Activated CD4-positive, alpha-beta T cell treated with anti-CD3 and anti-CD28 coated beads, Interleukin-2, amount 10 ng/mL, durations not matched to agents 7 days and 5 days (primary cell): ENCODE measurements at regions not wholly inside any gene's neighbourhood (a gene's known extent, or its start where the extent isn't known, plus 50 kb on each side); places are given as distances from the start of the nearest gene placed in this dataset.

ENCODE experiments used
- CTCF ChIA-PET: fragments of 350-600 bp; sonication (Branson Sonifier 250); formaldehyde crosslinking; loops from one replicate; lab custom pipeline; 2021; ENCODE audit warnings: antibody characterized with exemption; lab: Charles Lee
- POLR2A ChIA-PET: fragments of 350-600 bp; sonication (Branson Sonifier 250); formaldehyde crosslinking; loops from one replicate; lab custom pipeline; 2021; ENCODE audit warnings: antibody characterized with exemption; lab: Charles Lee
- DNase-seq: peaks from one replicate; pipeline ENCODE4 v3.0.0-alpha.2; 2020
- H3K27ac Mint-ChIP-seq: one replicate; pipeline ENCODE4 v1.8.0; 2021; ENCODE audit warnings: mild to moderate bottlenecking, moderate library complexity, mixed read lengths
- H3K27me3 Mint-ChIP-seq: one replicate; pipeline ENCODE4 v1.8.0; 2021; ENCODE audit warnings: mixed read lengths
- H3K36me3 Mint-ChIP-seq: one replicate; pipeline ENCODE4 v1.8.0; 2021; ENCODE audit warnings: low read depth, mixed read lengths
- H3K4me1 Mint-ChIP-seq: one replicate; pipeline ENCODE4 v1.8.0; 2021; ENCODE audit warnings: mixed read lengths
- H3K4me3 Mint-ChIP-seq: one replicate; pipeline ENCODE4 v1.8.0; 2021; ENCODE audit warnings: mild to moderate bottlenecking, moderate library complexity, mixed read lengths
- H3K9me3 Mint-ChIP-seq: one replicate; pipeline ENCODE4 v1.8.0; 2021; ENCODE audit warnings: mixed read lengths

DNA sequence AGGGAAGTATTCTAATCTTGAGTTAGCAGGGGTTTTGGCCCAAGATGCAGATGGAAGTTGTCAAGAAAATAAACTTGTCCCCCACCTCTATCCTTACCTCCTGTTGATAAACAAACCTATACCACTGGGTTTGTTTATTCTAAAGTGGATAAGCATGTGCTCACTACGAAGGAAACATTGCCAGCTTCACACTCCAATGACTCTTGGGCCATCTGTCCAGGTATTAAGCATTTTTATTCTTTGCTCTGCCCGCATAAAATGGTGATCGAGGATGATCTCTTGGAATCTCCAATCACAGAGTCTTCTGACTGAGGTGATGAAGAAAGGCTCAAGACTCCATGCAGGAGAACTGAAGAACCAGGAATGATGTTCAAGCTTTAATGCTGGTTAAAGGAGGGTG is 1908.4 kb upstream of the PIK3C3 start:
- H3K27me3 Mint-ChIP-seq: no peaks in the 10 kb centered on the region
- H3K4me1 Mint-ChIP-seq: no peaks in the 10 kb centered on the region
- no peak overlapping the region for H3K27ac Mint-ChIP-seq
- no peak for DNase-seq
- no peaks in the 10 kb centered on the region for H3K9me3 Mint-ChIP-seq
- CTCF ChIA-PET: no interaction called here
- POLR2A ChIA-PET: no interaction called here
- no peak overlapping the region for H3K4me3 Mint-ChIP-seq
- H3K36me3 Mint-ChIP-seq: no peaks in the 10 kb centered on the region

DNA sequence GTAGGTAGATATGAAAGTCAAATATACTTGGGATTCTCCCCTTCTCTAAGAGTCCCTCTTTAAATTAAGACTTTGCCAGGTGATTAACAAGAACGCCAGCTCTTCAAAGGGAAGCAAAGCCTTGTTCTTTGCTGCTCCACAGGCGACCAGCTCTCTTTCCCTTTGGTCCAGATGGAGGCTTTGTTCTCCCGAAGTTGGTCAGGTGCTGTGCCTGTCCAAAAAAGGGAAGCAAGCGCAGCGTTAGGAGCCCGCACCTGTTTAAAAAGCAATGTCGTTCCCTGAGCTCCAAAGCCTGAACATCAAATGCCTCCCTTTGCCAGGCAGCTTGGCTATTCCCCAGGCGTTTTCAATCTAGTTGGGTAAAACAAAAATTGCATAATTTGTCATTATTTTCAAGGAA is 1913.1 kb upstream of the PIK3C3 start:
- no peak for DNase-seq
- POLR2A ChIA-PET: no interaction called here
- Mint-ChIP-seq H3K4me3 (no peak overlapping the region), H3K27me3 (no peaks in the 10 kb centered on the region), H3K36me3 (no peaks in the 10 kb centered on the region), H3K4me1 (no peaks in the 10 kb centered on the region), H3K9me3 (no peaks in the 10 kb centered on the region), H3K27ac (no peak overlapping the region)
- CTCF ChIA-PET: no interaction called here

DNA sequence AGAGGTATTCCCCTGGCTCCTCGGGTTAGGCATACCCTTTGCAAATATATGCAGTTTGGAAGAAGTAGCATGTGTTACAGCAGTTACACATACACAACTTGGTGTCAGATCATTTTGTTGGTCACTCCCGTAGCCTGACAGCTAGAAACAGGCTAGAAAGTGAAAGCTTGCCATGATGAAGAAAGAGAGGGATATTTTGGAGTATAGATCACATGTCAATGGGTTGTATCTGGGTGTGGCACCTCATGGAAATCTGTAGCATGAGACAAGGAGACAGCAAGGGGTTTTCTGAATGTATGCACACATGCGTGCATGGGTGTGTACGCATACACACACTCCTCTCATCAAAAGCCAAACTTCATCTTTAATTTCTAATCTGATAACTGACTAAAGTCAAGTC is 1914.5 kb upstream of the PIK3C3 start:
- no peaks in the 10 kb centered on the region for H3K9me3 Mint-ChIP-seq
- H3K36me3 Mint-ChIP-seq: no peaks in the 10 kb centered on the region
- POLR2A ChIA-PET: no interaction called here
- H3K4me1 Mint-ChIP-seq: no peaks in the 10 kb centered on the region
- CTCF ChIA-PET: no interaction called here
- no peak overlapping the region for H3K4me3 Mint-ChIP-seq
- no peak overlapping the region for H3K27ac Mint-ChIP-seq
- DNase-seq: no peak
- H3K27me3 Mint-ChIP-seq: no peaks in the 10 kb centered on the region

DNA sequence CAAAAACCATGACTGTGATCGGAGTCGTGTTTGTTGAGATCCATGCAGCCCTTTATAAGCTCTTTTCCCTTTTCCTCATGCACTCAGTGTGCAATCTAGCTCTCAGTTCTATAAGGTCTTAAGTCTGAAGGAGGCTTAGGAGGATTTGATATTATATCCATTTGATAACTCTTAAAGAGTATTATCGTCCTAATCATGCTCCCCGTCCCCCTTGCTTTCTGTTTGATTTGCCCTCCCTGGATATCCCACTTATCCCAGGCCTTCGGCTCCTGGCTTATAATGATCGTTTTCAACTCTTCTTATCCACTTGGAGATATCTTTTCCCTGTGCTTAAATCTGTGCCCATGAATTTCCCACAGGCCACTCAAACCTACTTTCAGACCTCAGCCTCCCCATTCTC is 1917.7 kb upstream of the PIK3C3 start:
- H3K9me3 Mint-ChIP-seq: no peaks in the 10 kb centered on the region
- DNase-seq: no peak
- POLR2A ChIA-PET: no interaction called here
- H3K27me3 Mint-ChIP-seq: no peaks in the 10 kb centered on the region
- H3K4me1 Mint-ChIP-seq: no peaks in the 10 kb centered on the region
- no peak overlapping the region for H3K27ac Mint-ChIP-seq
- CTCF ChIA-PET: no interaction called here
- no peaks in the 10 kb centered on the region for H3K36me3 Mint-ChIP-seq
- H3K4me3 Mint-ChIP-seq: no peak overlapping the region

DNA sequence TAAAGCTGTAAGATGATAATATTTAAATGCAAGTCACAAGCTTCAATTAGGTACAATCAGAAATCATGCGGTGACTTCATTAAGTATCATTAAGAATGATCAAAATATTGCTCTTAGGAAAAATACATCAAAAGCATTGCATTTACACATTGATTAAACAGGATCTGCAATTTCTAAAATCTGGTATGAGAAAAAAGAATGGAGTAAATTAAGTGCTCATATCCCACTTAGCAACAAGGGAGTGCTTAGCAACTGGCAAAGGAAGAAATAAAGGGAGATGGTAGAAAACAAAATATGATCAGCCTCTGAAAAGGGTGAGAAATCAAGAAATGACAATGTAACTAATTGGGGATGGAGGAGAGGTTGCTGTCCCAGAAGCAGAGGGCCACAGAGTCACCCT is 1918.2 kb upstream of the PIK3C3 start:
- no peak overlapping the region for H3K27ac Mint-ChIP-seq
- CTCF ChIA-PET: no interaction called here
- no peaks in the 10 kb centered on the region for H3K9me3 Mint-ChIP-seq
- POLR2A ChIA-PET: no interaction called here
- H3K4me3 Mint-ChIP-seq: no peak overlapping the region
- no peaks in the 10 kb centered on the region for H3K27me3 Mint-ChIP-seq
- H3K36me3 Mint-ChIP-seq: no peaks in the 10 kb centered on the region
- DNase-seq: no peak
- H3K4me1 Mint-ChIP-seq: no peaks in the 10 kb centered on the region

DNA sequence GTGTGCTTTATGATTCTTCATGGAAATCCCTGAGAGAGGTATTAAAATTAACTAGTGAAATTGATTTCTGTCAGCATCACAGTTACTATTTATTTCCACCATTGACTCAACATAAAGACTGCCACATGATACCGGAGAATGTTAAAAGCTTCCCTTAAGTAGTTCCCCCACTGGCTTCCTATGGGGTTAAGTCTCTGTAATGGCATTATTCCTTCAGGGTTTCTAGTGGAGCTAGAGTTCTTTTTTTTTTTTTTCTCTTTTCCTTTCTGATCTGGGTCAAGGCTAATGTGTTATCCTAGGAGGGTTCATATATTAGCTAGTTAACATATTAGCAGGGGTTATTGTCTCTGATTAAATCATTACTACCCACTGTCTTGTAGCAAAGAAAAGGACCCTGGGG is 1919.1 kb upstream of the PIK3C3 start:
- H3K4me3 Mint-ChIP-seq: no peak overlapping the region
- H3K9me3 Mint-ChIP-seq: no peaks in the 10 kb centered on the region
- DNase-seq: no peak
- H3K36me3 Mint-ChIP-seq: no peaks in the 10 kb centered on the region
- H3K27ac Mint-ChIP-seq: no peak overlapping the region
- POLR2A ChIA-PET: no interaction called here
- CTCF ChIA-PET: no interaction called here
- H3K4me1 Mint-ChIP-seq: no peaks in the 10 kb centered on the region
- no peaks in the 10 kb centered on the region for H3K27me3 Mint-ChIP-seq

DNA sequence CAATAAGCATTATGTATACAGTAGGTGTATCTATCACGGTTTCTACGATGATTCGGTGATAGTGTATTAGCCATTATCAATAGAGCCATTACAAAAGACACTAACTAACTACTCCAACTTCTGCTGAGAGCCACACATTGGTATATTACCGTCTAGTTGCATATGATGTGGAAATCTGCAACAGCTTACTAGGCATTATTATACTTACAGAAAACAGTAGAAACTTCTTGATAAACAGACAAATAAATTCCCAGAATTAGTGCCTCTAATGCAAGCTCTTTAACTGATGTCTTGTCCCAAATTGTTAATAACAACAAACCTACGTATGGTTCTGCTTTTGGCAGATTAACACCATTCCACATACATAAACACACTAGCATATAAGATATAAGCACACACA is 1923.0 kb upstream of the PIK3C3 start:
- Mint-ChIP-seq H3K4me1 (no peaks in the 10 kb centered on the region), H3K27me3 (no peaks in the 10 kb centered on the region), H3K27ac (no peak overlapping the region), H3K4me3 (no peak overlapping the region), H3K9me3 (no peaks in the 10 kb centered on the region), H3K36me3 (no peaks in the 10 kb centered on the region)
- CTCF ChIA-PET: no interaction called here
- DNase-seq: no peak
- POLR2A ChIA-PET: no interaction called here

DNA sequence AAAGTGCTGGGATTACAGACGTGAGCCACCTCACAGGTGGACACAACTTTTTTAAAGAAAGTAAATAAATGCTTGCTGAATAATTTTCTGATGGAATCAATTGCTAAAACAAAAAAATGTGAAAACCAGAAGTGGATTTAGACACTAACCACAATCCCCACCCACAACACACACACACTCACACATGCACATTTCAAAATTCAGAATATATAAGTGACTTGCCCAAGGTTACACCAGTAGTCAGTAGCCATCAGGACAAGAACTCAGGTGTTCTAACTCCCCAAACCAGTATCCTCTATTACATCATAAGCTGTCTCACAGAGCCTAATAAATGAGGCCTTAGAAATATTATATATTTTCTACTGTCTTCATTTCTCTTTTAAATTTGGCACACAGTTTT is 1923.6 kb upstream of the PIK3C3 start:
- Mint-ChIP-seq H3K9me3 (no peaks in the 10 kb centered on the region), H3K4me3 (no peak overlapping the region), H3K27me3 (no peaks in the 10 kb centered on the region), H3K27ac (no peak overlapping the region), H3K4me1 (no peaks in the 10 kb centered on the region), H3K36me3 (no peaks in the 10 kb centered on the region)
- POLR2A ChIA-PET: no interaction called here
- CTCF ChIA-PET: no interaction called here
- no peak for DNase-seq

DNA sequence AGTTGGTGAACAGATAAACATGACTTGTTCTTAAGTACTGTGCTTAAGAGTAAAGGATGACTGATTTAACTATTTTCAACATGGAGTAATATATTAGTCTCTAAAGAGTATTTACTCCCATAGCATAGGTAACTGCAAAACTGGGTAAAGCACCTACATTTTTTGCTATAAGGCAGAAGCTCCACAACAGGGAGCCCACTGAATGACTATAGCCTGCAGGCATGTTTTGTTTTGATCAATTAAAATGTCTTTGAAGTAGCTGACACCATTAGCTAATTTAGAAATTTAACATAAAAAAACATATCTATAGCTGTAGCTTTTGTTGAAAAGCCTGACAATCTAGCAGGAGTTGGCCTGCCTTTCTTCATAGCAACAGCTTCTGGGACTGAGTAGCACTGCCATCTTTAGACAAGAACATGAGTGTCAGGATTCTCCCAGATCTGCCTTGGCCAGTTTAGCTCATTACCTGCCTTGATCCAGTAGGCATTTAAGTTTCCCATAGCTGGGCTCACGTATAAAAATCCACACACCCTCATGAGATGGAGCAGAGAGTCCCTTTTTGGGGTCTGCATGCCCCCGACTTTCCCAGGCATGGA is 1935.1 kb upstream of the PIK3C3 start:
- Mint-ChIP-seq H3K27me3 (no peaks in the 10 kb centered on the region), H3K4me1 (no peaks in the 10 kb centered on the region), H3K4me3 (no peak overlapping the region), H3K27ac (no peak overlapping the region), H3K9me3 (no peaks in the 10 kb centered on the region), H3K36me3 (no peaks in the 10 kb centered on the region)
- ChIA-PET POLR2A (no interaction called here), CTCF (interaction anchor here (0.6 kb wide), 1 partner anchor 1012 kb away, joined by 3 read pairs; no protein-coding TSS in a partner anchor)
- no peak for DNase-seq

DNA sequence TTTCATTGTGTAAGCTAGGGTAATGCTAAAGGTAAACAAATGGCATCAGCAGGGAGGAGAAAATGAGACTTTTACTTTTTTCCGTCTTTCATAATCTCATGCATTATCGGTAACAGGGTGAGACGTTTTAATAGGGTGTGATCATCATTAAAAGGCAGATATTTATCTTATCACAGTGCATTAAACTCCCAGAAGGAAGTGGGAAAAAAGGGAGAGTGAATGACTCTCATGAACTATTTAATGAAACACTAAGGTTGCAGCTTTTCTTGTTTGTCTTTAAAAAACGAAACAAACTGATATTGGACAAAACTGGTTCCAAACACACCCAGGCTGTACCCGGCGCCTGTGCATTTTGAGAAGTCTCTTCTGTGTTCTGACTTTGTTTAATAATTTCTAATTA is 1936.8 kb upstream of the PIK3C3 start:
- H3K4me3 Mint-ChIP-seq: no peak overlapping the region
- POLR2A ChIA-PET: no interaction called here
- no peaks in the 10 kb centered on the region for H3K27me3 Mint-ChIP-seq
- H3K9me3 Mint-ChIP-seq: no peaks in the 10 kb centered on the region
- CTCF ChIA-PET: no interaction called here
- H3K27ac Mint-ChIP-seq: no peak overlapping the region
- DNase-seq: no peak
- H3K4me1 Mint-ChIP-seq: no peaks in the 10 kb centered on the region
- H3K36me3 Mint-ChIP-seq: no peaks in the 10 kb centered on the region

DNA sequence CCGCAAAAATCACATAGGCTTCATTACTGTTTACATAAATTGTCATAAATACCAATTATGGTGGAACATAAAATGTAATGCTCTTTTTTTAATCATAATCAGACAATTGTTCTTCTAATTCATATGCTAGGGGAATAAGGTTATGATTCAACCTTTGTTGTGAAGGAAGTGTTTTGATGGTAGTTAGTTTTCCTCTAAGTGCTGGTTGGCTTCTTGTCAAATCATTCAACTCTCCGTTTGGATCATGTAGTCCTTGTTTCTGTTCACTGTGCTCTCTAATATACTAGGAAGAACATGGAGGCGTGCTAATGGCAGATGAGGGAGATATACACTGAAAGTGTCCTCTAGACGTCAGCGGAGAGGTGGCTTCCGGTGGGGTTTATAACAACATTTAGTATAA is 1938.0 kb upstream of the PIK3C3 start:
- Mint-ChIP-seq H3K4me3 (no peak overlapping the region), H3K27me3 (no peaks in the 10 kb centered on the region), H3K27ac (no peak overlapping the region), H3K36me3 (no peaks in the 10 kb centered on the region), H3K9me3 (no peaks in the 10 kb centered on the region), H3K4me1 (no peaks in the 10 kb centered on the region)
- CTCF ChIA-PET: no interaction called here
- DNase-seq: no peak
- POLR2A ChIA-PET: no interaction called here

DNA sequence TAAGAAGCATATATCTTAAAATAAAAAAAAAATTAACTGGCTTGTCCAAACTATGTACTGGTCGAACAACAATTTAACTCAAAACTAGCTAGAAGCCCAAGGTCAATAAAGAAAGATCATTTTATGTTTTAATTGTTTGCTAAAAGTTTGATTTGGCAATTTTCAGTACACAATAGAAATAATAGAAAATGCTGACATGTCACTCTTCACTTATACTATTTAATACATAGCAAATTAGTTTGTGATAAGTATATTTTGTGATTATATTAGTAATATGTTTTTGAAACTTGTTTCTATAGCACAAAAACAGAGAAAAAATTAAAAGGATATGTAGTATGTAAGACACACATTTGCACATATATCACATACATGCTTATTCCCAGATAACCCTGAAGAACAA is 1938.6 kb upstream of the PIK3C3 start:
- H3K4me1 Mint-ChIP-seq: no peaks in the 10 kb centered on the region
- no peak overlapping the region for H3K27ac Mint-ChIP-seq
- CTCF ChIA-PET: no interaction called here
- no peaks in the 10 kb centered on the region for H3K9me3 Mint-ChIP-seq
- DNase-seq: no peak
- H3K27me3 Mint-ChIP-seq: no peaks in the 10 kb centered on the region
- no peaks in the 10 kb centered on the region for H3K36me3 Mint-ChIP-seq
- no peak overlapping the region for H3K4me3 Mint-ChIP-seq
- POLR2A ChIA-PET: no interaction called here

DNA sequence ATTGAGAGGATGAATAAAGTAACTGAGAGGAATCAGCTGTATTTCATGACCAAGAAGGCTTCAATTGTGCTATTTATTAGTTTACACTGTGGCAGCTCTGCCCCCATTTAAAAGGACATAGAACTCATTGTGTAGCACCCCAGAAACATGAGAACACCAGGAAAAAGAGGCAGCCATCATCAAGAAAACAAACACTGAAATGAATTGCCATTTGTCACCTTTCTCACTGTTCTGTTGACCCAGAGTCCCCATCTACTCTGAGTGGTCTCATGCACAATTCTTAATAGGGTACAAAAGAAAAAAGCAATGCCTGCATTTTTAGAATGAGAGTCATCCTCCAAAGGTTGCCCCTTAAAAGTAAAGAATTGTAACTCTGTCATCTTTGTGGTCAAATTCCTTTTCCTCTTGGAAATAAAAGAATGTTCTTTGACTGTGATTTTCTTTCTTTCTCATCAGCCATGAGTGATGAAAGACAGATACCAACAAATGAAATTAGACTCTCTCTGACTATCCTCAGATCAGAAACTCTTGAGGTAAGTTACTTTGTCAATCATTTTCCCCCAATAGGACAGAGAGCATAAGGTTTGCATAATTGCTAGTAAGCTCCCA is 1941.9 kb upstream of the PIK3C3 start:
- POLR2A ChIA-PET: no interaction called here
- Mint-ChIP-seq H3K36me3 (no peaks in the 10 kb centered on the region), H3K4me3 (no peak overlapping the region), H3K4me1 (no peaks in the 10 kb centered on the region), H3K27ac (no peak overlapping the region), H3K27me3 (no peaks in the 10 kb centered on the region), H3K9me3 (no peaks in the 10 kb centered on the region)
- CTCF ChIA-PET: no interaction called here
- no peak for DNase-seq

DNA sequence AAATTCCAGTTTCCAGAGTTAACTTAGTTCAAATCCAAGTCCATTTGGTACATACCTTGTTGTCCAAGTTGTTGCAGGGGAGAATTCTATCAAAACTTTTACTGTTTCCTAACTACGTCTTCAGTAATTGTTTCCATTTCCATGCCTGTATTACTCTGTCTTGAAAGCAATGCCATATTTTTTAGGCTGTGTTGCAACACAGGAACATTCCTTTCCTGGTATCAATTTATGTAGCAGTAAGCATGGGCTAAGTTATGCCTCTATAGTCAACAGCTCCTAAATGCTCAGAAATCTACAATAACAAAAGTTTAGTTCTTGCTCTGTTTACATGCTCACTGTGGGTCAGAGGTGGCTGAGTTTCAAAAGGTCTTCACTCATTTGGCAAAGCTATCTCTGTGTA is 1943.8 kb upstream of the PIK3C3 start:
- no peaks in the 10 kb centered on the region for H3K4me1 Mint-ChIP-seq
- peaks cover 2% of the 10 kb centered on the region for H3K9me3 Mint-ChIP-seq
- no peak overlapping the region for H3K4me3 Mint-ChIP-seq
- H3K27ac Mint-ChIP-seq: no peak overlapping the region
- no peaks in the 10 kb centered on the region for H3K27me3 Mint-ChIP-seq
- ChIA-PET POLR2A (no interaction called here), CTCF (no interaction called here)
- no peaks in the 10 kb centered on the region for H3K36me3 Mint-ChIP-seq
- no peak for DNase-seq
